Urothelium cell line (cell line): ENCODE measurements at regions not wholly inside any gene's neighbourhood (a gene's known extent, or its start where the extent isn't known, plus 50 kb on each side); places are given as distances from the start of the nearest gene placed in this dataset.
A peak's percentile ranks its signal among the peaks of the same experiment; 100 is the strongest.
"Not testable (repeated sequence)": the region's sequence is repeated elsewhere in the genome, so short reads cannot be mapped to it uniquely, and the experiment has no call there.

Experiments used
- DNase-seq: peaks from one replicate; pipeline ENCODE4 v3.0.0; 2011; ENCODE audit warnings: low spot score, mixed read lengths
- FAIRE-seq: peaks from 2 replicates; lab custom pipeline; 2011; peaks lifted over from hg19 to GRCh38; lab: Jason Lieb, UNC

DNA sequence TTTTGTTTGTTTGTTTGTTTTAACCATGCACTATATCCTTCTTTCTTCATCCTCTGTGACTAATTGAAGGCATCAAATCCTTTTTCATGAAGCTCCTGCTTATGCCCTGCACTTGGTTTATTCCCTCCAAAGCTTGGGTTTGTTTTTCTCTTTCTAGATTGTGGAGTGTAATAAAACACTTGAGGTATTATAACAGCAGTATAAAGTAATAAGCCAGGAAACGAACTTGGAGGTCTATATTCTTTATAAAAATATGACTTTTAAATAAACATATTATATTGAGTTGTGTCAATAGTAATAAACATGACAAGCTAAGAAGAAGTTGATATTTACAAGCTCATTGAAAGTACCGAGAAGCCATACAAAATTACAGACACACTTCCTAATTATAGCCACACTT, 659.4 kb downstream of the RFPL4B start:
- DNase-seq (no peak), FAIRE-seq (no peak)

DNA sequence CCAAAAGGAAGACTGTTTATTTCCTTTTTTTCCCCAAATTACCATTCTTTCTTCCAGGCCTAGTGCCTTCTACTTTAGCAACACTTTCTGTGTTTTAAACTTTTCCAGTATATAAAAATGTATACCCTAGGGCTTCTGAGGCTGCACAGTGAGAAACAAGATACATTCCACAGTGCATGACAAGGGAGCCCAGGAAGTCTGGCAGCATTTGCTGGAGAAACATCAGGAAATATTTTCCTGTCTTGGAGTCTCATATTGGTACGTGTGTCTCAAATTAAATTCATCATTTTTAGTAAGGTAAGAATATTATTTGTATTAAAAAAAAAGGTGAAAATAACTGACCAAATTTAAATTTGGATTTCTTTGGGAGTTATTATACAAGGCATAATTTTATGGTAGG, 662.6 kb downstream of the RFPL4B start:
- DNase-seq (no peak), FAIRE-seq (no peak)

DNA sequence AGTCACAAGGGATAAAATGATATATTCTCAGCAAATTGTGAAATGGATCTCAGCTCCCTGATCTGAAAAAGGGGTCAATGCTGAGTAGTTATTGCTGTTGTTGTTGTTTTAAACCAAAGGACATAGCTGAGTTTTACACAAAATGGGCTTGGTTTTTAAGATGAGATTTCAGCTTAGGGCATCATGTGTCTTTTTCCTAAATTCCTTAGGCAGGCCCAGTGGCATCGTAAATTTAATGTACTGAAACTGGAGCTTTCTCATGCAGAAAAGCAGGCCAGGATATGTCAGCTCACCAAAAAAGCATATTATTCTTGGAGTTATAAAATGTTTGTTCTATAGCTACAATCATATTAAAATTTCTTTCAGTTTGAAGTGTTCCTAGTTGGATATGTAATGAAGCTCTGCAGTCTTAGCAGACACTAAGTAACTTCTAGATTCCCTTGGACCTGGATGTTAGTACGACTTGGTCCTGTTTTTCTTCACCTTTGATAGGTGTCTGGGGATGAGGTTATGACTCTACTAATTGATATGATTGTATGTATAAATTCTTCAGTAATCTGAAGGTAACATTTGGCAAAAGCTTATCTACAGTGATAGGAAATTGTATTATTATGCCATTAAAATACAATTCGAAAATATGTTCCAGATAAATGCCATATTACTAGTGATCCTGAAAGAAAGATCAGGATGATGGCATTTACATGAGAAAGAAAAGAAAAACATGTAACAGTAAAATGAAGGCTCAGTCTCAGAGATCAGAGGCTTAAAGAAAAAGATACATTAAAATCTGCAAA, 663.3 kb downstream of the RFPL4B start:
- FAIRE-seq: no peak

DNA sequence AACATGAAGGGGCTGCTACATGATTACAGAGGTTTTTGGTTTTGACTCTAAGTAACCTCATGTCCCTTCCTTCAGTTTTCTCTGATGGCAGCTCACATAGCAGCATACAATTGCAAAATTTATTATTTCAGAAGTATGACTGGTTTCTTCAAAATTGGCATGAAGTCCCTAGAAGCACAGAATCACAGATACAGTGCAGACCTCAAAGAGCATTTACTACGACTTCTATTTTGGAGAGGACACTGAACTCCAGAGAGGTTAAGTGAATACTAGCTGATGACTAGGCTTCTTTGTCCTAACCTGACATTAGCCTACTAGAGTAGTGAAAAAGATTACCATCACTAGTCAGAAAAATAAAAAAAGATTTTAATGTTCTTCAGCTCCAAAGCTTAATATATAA, 664.3 kb downstream of the RFPL4B start:
- FAIRE-seq: no peak
- DNase-seq: no peak

More for the DNA sequence above, 663.3 kb downstream of the RFPL4B start:
- DNase-seq: no peak

DNA sequence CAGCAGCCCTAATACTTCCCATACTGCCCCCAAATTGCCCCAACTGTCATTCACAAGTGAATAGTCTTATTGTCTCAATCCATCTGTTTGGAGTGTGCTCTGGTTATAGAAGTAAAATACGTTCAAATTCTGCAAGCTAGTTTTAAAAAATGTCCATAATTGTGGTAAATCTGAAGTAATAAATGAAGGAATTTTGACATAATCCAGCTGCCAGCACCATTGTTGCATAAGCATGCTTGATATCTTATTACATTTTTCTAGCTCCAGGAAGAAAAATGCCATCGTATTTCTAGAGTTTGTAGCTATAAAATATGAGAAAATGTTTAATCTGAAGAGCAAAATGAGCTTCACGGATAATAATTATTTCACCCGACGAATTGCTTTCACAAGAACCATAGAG, 664.7 kb downstream of the RFPL4B start:
- FAIRE-seq (no peak), DNase-seq (no peak)

DNA sequence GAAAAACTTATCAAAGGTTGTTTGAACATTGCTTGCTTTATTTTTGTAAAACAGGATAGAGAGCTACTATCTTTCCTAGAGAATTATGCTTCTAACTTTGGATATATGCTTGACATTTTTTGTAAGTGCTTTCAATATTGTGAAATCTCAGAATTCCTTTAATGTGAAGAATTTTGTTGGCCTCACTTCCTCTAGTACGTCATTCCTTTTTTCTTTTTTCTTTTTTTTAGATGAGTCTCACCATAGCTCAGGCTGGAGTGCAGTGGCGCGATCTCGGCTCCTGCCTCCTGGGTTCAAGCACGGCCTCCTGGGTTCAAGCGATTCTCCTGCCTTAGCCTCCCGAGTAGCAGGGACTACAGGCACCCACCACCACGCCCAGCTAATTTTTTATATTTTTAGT, 668.1 kb downstream of the RFPL4B start:
- FAIRE-seq: no peak
- DNase-seq: no peak

DNA sequence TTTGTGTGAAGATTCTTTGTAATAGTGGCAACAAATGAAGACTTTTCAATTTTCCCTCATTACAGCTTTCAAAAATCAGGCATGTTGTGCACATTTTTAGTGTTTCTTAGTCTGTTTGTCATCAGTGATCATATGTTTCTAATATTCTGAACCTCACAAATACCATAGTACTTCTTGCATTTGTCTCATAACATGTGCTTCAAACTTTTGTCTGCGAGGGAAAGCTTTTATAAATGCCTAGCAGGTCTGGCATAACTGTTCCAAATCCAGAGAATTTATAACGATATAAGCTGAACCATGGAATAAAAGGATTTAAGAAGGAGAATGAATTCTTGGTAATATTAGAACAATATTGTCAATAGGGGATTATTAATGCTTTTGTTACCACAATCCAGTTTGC, 670.2 kb downstream of the RFPL4B start:
- FAIRE-seq (no peak), DNase-seq (no peak)

DNA sequence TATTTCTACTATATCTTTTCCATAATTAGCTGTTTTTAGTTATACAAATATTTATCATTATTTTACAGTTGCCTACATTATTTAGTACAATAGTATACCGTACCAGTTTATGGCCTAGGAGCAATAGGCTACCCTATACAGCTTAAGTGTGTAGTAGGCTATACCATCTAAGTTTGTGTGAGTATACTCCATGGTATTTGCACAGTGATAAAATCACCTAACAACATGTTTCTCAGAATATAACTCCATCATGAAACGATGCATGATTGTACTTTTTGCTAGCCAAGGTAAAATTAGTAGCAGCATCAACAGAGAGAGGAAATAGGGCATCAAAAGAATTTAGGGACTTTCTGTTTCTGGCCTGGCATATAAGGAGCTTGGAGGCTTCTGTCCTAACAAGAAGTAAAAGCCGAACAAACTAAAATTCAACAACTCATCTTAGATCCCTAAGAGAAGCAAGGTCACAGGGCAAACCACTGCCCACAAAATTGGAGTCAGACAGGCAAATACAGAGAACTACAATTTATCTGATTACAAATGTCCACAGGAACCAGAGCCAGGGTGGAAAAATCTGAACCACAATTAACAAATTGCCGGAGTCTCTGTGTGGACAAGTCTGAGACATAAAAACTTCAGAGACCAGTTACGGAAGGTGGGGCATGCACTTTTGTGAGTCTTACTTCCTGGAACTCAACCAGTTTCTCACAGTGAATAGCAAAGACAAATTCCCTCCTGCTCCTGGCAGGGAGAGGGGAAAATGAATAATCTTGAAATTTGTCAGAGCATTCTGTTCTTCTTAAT, 671.4 kb downstream of the RFPL4B start:
- FAIRE-seq: no peak
- peak; percentile 3 for DNase-seq

DNA sequence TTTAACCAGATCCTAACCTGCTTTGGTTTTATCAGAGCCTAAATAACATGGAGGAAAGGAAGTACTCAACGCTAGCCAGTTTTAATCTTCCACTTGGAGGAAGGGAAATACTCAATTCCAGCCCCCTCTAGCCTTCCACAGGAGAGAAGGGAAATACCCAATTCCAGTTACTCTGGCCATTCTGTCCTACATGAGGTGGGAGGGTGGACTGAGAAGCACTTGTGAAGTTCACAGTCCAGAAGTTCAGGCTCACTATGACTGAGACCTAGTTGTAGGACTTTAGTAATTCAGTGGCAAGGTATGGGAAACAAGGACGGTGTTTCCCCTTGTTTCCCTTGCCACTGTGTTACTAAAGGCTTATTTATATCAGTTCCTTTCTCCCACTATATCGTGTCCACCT, 672.0 kb downstream of the RFPL4B start:
- DNase-seq (no peak), FAIRE-seq (no peak)

DNA sequence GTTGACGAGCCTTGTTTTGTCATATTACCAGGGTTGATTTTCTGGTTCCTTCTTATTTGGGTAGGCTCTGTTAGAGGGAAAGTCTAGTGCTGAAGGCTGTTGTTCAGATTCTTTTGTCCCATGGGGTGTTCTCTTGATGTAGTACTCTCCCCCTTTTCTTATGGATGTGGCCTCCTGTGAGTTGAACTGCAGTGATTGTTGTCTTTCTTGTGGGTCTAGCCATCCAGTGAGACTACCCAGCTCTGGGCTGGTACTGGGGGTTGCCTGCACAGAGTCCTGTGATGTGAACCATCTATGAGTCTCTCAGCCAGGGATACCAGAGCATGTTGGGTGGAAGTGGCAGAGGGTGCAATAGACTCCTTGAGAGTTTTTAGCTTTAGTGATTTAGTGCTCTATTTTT, 680.6 kb downstream of the RFPL4B start:
- no peak for FAIRE-seq

DNA sequence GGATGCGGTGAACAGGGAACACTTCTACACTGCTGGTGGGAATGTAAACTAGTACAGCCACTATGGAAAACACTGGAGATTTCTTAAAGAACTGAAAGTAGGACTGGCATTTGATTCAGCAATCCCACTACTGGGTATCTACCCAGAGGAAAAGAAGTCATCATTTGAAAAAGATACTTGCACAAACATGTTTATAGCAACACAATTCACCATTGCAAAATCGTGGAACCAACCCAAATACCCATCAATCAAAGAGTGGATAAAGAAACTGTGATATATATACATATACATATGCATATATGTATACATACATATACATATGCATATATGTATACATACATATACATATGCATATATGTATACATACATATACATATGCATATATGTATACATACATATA, 682.0 kb downstream of the RFPL4B start:
- FAIRE-seq, DNase-seq: not testable (repeated sequence)

More for the DNA sequence above, 680.6 kb downstream of the RFPL4B start:
- no peak for DNase-seq

DNA sequence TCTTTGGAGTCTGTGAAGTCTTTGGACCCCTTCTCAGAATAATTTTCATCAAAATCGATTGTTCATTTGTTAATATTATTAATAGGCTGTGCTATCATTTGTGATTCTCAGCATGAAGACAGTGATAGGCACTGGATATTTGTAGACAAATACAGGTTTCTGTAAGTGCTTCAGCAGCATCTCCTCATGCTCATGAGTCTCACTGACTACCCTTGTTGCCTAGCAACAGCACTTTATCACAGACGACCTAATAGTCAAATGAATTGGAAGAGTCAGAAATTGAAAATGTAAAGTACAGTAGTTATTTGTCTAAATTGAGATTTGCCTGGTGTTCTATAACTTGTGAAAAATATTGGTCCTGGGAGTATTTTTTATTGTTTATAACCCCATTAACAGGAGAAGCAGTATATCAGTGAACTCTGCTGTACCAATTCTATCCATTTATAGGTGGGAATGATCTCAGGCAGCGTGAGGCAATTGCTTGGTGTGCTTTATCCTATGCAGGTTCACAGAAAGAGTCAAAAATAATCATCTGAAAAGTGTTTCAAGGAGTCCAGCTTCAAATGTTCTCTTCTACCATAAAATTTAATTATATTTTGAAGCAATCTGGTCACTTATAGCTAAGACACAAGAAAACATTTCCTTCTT, 684.6 kb downstream of the RFPL4B start:
- DNase-seq: no peak
- FAIRE-seq: no peak

DNA sequence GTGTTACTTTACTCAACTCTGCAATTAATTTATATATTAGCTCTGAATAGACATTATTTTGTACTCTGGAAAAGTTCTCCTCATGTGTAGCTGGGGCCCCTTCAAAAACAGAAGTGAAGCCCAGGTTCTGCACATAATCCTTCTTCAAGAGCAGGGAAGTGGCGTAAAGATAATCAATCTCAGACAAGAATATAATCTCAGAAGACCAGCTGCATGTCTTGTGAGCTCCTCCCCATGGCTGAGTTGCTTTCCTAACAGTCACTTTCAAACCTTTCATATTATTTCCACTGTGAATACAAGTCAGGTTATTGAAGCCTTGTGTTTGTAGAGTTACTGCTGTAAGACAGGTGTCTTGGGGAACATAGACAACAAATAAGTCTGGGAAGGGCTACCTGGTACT, 691.9 kb downstream of the RFPL4B start:
- no peak for DNase-seq
- no peak for FAIRE-seq

DNA sequence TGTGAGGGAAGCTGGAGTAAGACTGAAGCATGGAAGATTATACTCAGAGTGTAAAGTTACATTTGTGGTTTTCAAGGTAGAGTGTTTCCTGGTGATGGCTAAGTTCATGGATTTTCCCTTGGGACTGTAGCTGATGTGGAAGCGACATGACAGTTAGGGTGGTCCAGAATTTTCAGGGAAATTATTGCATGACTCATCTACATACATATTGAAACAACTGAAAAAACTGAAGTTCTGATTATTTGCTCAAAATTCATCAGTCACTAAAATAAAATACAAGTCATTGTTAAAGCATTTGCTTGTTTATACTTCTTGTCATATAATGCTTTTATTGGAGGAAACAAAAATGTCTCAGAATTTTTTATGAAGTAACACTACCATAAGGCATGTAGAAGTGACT, 700.0 kb downstream of the RFPL4B start:
- peak; percentile 9 for DNase-seq
- FAIRE-seq: no peak

DNA sequence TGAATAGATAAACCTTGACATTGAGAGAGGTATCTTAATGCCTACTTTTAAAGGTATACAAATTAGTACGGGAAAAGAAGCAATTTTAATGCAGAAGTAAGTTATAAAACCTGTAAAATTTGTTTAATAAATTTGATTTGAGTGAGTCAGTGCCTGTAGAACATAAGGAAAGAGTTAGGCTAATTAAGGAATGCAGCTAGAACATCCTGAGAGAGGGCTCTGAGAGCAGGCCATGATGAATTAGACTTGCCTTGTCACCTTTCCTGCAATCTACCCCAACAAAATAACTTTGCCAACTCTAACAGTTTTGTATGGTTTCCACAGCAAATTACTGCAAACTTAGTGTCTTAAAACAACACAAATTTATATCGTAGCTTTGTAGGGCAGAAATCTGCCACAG, 700.8 kb downstream of the RFPL4B start:
- DNase-seq (no peak), FAIRE-seq (no peak)

DNA sequence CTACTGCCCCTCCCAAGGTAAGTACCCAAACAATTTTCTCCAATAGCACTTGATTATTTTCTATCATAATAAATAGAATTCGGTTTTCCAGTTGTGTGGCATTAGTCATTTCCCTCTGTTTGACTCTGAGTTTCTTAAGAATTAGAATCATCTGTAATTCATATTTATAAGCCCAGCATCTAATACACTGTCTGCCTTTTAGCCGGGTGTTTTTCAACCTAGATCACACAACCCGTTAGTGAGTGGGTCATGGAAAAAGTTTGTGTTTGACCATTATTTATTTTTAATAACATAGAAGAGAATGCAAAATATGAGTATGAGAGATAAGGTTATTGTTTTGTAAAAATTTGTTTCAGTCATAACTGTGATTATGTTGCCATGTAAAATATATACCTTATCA, 701.6 kb downstream of the RFPL4B start:
- no peak for FAIRE-seq
- DNase-seq: no peak

DNA sequence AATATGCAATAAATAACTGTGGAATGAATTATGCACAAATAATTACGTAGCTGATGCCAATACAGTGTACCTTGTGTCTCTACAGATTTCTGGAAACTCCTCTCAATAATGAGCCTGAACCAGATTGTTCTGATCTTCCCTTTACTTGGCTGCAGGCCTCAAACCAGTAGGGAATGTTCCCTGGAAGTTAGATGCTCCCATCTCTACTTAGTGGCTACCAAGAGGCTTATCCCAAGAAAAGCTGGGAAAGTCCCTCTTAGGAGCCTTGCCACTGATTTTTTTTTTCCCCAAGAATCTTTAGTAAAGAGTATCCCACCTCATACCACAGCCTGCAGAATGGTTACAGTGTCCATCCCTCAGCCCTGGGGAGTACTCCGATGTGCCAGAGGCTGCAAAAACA, 702.1 kb downstream of the RFPL4B start:
- no peak for FAIRE-seq

DNA sequence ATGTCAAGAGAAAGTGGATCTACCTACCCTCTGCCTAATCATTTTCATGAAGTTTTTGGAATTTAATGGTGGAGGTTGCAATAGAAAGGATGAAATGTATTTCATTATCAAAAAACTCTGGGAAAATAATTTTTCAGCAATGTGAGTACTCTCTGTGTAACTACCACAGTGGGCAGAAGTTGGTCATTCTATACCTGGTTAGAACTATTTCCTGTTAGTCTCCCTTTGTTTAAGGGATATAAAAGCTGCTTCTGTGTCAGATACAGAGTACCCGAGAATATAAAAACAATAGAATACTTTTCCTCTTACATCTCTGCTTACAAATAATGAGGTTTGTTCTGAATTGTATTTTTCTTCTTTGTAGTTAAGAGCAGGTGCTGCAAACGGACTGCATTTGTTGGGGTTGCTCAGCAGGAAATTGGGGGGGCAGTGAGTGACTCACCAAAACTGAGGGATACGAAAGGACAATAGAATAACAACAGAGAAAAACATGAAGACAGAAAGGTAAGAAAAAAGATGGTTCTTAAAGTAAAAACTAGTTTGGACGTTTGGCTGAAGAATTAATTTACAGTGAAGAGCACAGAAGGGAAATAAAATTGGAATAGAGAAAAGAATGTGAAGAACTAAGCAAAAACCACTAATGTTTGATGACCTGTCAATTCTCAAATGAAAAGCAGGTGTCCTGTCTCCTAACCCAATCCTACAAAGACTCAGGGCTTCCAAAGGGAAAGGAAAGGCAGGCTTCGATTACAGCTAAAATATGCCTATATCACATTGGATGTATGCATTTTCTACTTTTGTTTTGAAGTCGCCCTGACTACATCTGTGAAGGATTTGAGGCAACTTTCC, 703.1 kb downstream of the RFPL4B start:
- DNase-seq (no peak), FAIRE-seq (no peak)

More for the DNA sequence above, 702.1 kb downstream of the RFPL4B start:
- no peak for DNase-seq

DNA sequence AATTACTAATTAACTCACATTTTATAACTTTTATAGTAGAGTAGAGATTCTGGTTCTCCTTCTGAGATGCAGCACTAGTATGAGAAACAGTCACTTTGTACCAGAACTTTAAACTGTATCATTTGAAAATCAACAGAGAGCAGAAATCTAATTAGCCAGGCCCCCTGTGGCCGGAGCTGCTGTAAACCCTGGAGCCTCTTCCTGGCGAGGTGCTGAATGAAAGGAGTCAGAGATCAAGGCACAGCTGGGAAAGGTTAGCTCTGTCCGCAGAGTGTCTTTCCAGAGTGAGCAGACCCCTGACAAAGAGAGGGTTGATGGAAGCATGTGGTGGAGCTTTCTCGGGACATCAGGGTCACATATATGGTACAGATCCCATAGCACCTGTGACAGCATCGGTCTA, 703.8 kb downstream of the RFPL4B start:
- DNase-seq (no peak), FAIRE-seq (no peak)

DNA sequence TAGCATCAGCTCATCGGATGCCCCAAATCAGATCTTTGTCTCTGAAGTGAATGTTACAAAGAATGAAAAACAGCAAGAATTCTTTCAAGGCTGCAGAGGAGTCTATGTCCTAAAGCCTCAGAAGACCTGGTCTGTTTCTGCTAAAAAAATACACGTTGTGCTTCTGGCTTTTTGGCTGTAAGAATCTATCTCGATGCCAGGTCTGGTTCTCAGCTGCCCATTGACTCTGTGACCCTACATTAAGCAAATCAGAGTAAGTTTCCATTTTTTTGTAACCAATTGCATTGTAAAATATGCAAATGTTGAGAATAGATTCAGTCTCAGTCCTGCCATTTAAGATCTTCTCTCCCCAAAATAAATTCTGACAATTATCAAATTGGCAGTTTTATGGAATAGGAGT, 705.4 kb downstream of the RFPL4B start:
- no peak for FAIRE-seq
- no peak for DNase-seq

DNA sequence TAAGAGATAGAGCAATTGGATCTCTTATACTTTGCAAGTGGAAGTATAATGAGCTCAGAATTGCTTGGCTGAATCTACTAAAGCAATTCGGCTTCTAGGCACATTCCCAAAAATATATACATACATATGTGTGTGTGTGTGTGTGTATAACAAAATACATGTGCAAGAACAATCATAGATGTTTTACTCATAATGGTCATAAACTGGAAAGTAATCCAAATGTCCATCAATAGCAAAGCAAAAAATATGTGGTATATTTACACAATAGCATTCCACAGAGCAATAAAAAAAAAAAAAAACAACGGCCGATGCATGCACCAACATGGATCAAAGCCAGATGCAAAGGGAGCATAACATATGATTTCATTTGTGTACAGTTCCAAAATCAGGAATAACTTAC, 707.9 kb downstream of the RFPL4B start:
- FAIRE-seq: no peak
- DNase-seq: no peak
